Anterior cingulate cortex (tissue), 58 donors: ENCODE measurements at regions not wholly inside any gene's neighbourhood (a gene's known extent, or its start where the extent isn't known, plus 50 kb on each side); places are given as distances from the start of the nearest gene placed in this dataset.
"Not testable (repeated sequence)": the region's sequence is repeated elsewhere in the genome, so short reads cannot be mapped to it uniquely, and the experiment has no call there.

Source experiments
- DNase-seq, 58 donors: peaks; one replicate each; lab custom pipeline; 2025; lab: John Stamatoyannopoulos, UW

GRCh38 chr17:20934288-20934687 lies 108.5 kb downstream of the USP22 start:
- DNase-seq, result no peak

GRCh38 chr17:20935740-20936139 lies 107.1 kb downstream of the USP22 start:
- no peak for DNase-seq

GRCh38 chr17:20938244-20938643 lies 104.6 kb downstream of the USP22 start:
- DNase-seq, result no peak

DNA sequence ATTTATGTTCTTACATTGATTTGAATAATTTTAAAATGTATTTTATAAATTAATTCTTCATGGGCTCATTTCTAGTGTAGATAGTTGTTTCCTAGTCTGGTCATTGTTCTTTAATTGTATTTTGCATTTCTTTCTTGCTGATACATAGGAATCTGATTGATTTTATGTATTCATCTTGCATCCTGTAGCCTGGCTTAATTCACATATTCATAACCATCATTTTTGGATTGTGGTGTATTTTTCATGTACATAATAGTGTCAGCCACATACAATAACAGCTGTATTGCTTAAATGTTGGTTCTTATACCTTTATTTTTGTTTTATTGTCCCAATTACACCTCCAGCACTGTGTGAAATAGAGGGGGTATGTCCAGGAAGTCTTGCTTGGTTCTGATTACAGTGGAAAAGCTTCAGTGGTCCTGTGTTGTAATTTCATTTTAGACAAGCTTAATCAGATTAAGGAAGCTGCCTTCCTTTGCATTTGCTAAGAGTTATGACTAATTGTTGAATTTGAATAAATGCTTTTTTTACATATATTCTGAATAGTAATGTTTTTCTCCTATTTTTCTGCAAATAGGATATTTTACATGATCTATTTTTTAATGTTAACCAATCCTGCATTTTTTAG lies 103.7 kb downstream of the USP22 start:
- DNase-seq, result no peak

- no peak for DNase-seq
These were observed 100.9 kb downstream of the USP22 start for GRCh38 chr17:20941872-20942271.

DNA sequence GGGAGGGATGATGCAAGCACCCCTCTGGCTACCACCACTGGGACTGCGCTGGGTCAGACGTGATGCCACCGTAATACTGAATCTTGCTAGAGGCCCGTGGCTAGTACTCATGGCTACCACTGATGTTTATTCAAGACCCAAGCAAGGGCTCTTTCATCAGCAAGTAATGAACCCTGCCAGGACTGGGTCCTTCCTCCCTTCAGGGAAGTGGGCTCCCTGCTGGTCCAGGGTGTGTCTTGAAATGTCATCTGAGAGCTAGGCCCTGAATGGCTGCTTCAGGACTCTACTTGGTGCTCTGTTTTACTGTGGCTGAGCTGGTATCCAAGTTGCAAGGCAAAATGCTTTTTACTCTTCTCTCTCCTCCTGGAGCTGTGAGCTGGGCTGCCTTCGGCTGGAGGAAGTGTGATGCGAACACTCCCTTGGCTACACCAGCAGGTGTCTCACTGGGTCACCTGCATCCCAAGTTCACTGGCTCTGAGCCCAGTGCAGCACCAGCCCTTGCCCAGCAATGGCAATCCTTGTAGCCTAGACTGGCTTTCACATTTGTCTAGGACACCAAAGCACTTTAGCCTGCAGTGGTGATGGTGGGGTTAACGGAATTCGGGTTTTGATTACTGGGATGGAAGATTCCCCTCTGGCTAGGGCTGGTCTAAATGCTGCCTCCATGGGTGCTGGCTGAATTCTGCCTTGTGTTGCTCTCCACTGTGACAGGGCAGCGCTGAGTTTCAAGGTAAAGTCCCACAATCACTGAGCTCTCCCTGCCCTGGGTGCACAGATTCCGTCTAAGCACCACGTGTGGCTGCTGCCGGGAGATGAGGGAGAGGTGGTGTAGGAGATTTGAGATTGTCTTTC lies 98.6 kb downstream of the USP22 start:
- no peak for DNase-seq

DNA sequence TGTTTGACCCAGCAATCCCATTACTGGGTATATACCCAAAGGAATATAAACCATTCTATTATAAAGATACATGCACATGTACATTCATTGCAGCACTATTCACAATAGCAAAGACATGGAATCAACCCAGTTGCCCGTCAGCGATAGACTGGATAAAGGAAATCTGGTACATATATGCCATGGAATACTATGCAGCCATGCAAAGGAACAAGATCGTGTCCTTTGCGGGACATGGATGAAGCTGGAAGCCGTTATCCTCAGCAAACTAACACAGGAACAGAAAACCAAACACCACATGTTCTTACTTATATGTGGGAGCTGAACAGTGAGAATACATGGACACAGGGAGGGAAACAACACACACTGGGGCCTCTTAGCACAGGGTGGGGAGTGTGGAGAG lies 95.1 kb downstream of the USP22 start:
- not testable (repeated sequence) for DNase-seq

- DNase-seq, result no peak
These were observed 93.6 kb downstream of the USP22 start for GRCh38 chr17:20948984-20949777.
